Astrocyte (in vitro differentiated cells and primary cell): ENCODE measurements at regions not wholly inside any gene's neighbourhood (a gene's known extent, or its start where the extent isn't known, plus 50 kb on each side); places are given as distances from the start of the nearest gene placed in this dataset.

Experiments
- EZH2 ChIP-seq: IDR thresholded peaks from 2 replicates; pipeline ENCODE4 v1.6.1; 2012; ENCODE audit warnings: mild to moderate bottlenecking, low read length, inconsistent platforms; ENCODE audit not compliant: insufficient read depth
- TF ChIP-seq, protein P1 (sequence below): IDR thresholded peaks from 2 replicates; pipeline ENCODE4 v1.5.1; 2011; ENCODE audit warnings: low read depth, mild to moderate bottlenecking, inconsistent platforms, low read length, moderate library complexity; ENCODE audit not compliant: insufficient read depth

DNA sequence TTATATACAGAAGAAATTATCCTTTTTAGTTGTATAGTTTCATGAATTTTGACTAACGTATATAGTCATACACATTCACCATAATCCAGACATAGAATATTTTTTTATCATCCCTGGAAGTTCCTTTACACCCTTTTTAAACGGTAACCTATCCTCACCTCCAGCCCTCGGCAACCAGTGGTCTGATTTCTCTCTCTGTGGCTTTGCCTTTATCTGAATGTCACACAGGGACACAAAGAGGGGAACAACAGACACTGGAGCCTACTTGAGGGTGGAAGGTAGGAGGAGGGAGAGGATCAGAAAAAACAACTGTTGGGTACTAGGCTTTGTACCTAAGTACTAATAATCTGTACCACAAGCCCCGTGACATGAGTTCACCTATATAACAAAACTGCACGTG lies 191.9 kb downstream of the MC4R start:
- TF ChIP-seq, protein P1, sequence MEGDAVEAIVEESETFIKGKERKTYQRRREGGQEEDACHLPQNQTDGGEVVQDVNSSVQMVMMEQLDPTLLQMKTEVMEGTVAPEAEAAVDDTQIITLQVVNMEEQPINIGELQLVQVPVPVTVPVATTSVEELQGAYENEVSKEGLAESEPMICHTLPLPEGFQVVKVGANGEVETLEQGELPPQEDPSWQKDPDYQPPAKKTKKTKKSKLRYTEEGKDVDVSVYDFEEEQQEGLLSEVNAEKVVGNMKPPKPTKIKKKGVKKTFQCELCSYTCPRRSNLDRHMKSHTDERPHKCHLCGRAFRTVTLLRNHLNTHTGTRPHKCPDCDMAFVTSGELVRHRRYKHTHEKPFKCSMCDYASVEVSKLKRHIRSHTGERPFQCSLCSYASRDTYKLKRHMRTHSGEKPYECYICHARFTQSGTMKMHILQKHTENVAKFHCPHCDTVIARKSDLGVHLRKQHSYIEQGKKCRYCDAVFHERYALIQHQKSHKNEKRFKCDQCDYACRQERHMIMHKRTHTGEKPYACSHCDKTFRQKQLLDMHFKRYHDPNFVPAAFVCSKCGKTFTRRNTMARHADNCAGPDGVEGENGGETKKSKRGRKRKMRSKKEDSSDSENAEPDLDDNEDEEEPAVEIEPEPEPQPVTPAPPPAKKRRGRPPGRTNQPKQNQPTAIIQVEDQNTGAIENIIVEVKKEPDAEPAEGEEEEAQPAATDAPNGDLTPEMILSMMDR, result no peak
- no peak for TF ChIP-seq EZH2
